DMS 273 treated with DMSO at 0.1 percent for 48 hours (cell line): ENCODE measurements at regions not wholly inside any gene's neighbourhood (a gene's known extent, or its start where the extent isn't known, plus 50 kb on each side); places are given as distances from the start of the nearest gene placed in this dataset.
"Not testable (repeated sequence)": the region's sequence is repeated elsewhere in the genome, so short reads cannot be mapped to it uniquely, and the experiment has no call there.

Experiments used
- DNase-seq: peaks from one replicate; lab custom pipeline; 2025; lab: John Stamatoyannopoulos, UW

DNA sequence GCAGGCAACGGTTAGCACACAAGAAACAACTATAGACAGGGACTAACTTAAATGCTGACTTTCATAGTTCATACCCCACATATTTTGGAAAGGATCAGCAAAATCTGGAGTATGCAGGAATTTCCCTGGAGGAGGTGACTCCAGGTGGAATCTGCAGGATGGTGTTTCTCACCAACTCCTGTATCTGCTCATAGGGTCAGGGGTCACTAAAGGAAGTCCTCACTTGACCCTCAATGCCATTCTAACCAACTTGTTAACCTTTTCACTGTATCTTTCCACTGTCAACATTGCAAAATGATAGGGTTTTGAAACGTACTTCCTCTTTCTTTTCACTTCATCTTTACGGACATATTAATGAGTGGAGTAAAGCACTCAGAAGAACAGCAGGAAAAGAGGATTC lies 207.0 kb upstream of the CXCR4 start:
- no peak for DNase-seq

GRCh38 chr2:136323935-136324334 lies 206.0 kb upstream of the CXCR4 start:
- DNase-seq = no peak

GRCh38 chr2:136323195-136323594 lies 205.2 kb upstream of the CXCR4 start:
- no peak for DNase-seq

- no peak for DNase-seq
Observed at GRCh38 chr2:136322428-136322827, 204.5 kb upstream of the CXCR4 start.

- DNase-seq = no peak
Observed at GRCh38 chr2:136319651-136320050, 201.7 kb upstream of the CXCR4 start.

GRCh38 chr2:136319237-136319636 lies 201.3 kb upstream of the CXCR4 start:
- no peak for DNase-seq

- DNase-seq = no peak
Observed at GRCh38 chr2:136314240-136314639, 196.3 kb upstream of the CXCR4 start.

GRCh38 chr2:136312568-136312967 lies 194.6 kb upstream of the CXCR4 start:
- DNase-seq = not testable (repeated sequence)

DNA sequence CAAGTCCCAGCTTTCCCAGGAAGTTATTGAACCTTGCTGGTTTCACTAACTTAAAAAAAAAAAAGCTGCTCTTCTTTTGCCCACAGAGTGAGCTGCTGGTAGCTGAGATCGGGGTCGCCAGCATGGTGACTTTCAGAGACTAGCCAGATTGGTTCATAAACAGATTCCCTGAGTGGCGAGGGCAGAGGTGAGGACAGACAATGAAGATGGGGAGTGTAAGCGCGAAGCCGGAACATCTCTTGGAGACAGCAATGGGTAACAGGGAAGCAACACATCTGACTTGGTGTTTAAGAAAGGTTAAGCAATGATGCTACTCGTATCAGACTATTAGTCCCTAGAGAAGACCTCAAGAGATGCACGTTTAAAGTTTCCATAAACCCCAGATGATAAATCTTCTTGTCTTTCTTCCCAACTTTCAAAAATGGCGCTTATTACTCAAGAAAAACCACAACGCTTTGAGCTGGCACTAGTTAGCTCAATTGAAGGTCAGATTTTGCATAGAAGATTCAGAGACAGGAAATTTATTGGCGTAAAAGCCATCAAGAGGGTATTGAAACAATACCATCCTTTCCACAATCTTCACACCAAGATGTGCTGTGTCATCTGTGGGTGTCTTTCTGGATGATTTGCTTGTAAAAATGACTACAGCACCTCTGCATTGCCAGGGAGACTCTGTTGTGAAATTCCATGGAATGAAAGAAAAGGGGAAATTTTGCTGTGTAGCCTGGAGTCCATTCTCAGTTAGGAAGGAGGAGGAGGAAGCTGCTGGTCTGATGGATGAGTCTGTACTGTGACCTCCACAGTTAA lies 193.1 kb upstream of the CXCR4 start:
- DNase-seq = no peak

GRCh38 chr2:136310005-136310495 lies 192.1 kb upstream of the CXCR4 start:
- DNase-seq = no peak

DNA sequence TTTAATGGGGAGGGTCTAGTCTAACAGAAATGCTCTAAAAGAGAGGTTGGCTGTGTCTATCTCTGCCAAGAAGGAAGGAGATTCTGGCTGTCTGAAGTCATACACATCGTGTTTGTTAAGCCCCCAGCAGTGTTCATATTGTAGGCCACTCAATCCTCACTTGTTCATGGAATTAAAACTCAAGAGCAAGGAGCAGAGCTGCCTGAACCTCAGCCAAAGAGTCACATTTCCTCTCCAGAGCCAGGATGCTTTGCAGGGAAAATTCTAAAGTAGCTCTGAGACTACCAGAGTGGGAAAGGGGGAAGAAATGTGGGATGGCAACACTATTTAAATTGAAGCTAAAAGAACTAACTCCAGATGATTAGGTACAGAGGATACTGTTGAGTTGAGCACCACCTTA lies 190.7 kb upstream of the CXCR4 start:
- DNase-seq = no peak

- no peak for DNase-seq
Observed at GRCh38 chr2:136306836-136307235, 188.9 kb upstream of the CXCR4 start.

GRCh38 chr2:136305517-136306192 lies 187.7 kb upstream of the CXCR4 start:
- DNase-seq = peak; percentile 80

GRCh38 chr2:136301006-136301405 lies 183.1 kb upstream of the CXCR4 start:
- no peak for DNase-seq

DNA sequence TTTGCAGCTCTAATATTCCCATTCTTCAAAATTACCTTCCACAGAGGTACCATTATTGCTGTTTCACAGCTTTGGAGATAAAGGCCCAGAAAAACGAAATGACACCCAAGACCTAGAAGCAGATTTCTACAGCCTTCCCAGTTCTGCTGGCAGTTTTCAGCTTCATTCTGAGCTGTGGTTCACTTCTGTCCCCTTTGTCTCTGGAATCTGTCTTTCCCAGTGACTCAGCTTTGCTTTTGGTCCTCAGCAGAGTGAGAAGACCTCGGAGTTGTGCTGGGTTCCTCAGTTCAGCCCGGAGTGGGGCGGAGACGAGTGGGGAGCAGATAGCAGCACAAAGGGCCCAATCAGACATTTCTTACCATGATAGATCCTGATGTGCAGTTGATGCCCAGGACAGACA lies 180.7 kb upstream of the CXCR4 start:
- DNase-seq = no peak

DNA sequence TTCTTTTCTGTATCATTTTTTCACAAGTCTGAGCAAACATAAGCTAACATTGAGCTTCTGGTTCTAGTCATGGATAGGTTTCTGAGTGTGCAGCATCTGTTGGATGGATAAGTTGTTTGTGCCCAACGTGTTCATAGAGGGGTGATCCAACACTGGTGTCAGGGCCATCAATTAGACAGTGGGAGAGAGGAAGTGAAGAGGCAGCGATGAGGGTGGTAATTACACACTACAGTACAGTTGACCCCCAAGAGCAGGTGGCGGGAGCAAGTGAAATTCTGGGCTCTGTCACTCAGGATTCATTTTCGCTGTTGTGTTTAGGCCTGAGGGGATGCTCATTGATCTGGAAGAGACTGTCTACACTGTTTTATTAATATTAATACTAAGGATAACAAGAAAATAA lies 180.0 kb upstream of the CXCR4 start:
- DNase-seq = no peak

GRCh38 chr2:136297312-136297711 lies 179.4 kb upstream of the CXCR4 start:
- no peak for DNase-seq

GRCh38 chr2:136295168-136295567 lies 177.2 kb upstream of the CXCR4 start:
- DNase-seq = no peak

DNA sequence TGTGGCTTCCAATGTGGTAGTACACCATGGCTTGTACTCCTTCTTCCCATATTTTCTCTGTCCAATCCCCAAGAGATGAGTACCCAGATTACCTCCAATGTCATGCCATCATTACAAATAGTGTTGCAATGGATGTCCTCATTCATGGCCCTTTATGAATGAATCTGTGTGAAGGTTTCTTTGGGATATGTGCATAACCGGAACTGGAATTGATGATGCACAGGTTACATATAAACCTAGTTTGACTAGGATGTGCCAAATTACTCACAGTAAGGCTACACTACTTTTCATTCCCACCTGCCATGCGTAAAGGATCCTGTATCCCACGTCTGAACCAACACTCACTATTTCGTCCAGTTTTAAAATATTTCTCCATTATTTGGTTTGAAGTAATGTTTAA lies 173.9 kb upstream of the CXCR4 start:
- DNase-seq = no peak

- DNase-seq = no peak
Observed at GRCh38 chr2:136290326-136290725, 172.4 kb upstream of the CXCR4 start.

DNA sequence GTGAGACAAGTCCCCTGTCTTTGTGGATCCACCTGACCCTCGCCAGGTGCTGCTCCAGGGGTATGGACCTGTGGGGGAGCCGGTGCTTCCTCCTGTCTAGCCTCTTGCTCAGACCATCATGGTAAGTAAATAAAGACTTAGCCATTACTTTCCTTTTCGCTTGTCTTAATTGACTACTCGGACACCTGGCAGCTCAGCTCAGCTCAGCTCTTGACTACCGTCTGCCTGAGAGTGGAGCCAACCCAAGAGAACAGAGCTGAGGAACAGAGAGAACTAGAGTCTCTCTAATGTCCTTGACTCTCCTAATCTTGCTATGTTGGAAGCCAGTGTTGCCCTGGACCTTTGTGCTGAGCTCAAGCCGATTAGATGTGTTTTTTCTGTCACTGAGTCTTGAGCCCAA lies 170.3 kb upstream of the CXCR4 start:
- DNase-seq = no peak

GRCh38 chr2:136286423-136286822 lies 168.5 kb upstream of the CXCR4 start:
- no peak for DNase-seq
